ENCODE measurements at regions not wholly inside any gene's neighbourhood (a gene's known extent, or its start where the extent isn't known, plus 50 kb on each side); places are given as distances from the start of the nearest gene placed in this dataset.

DNA sequence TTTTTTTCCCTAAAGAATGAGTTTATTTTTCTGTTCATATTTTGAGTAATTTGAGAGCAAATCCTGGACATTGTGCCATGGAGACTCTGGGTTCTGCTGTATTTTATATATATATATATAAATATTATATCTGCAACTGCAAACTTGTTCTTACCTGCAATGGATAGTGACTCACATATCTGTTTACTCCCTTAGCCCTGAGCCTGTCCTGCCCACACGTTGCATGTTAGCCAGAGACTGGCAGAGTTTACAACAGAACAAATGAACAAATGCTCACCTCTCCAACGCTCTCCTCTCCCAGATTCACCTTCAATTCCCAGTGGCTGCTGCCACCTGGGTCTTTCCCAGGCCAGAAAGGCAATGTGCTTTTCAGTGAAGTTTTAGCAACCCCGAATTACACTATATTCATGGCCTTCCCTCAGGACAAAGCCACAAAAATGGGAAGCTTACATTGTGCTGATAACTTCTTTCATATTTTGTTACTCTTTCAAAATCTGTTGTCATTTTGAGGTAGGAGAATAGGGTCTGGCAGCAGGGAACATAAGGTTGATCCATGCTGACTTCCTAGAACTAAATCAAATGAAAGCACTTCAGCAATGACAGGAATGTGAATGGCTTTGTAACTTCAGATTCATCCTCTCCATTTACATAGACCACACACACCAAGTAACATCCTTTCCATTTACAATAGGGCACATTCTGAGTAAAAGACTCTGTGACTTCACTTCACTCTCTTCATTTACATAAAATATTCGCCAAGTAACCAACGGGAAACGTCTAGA lies 105.4 kb upstream of the FAM110C start:
- Histone ChIP-seq H3K27ac (replicated peaks; ENCODE audit: low read length) (peak overlapping the region; percentile 72), H3K9ac (ENCODE audit: low read depth, low read length, poor library complexity) (no peak overlapping the region), H3K27me3 (ENCODE audit: control insufficient read depth in 3 of 3, insufficient read depth in 3 of 3, low read depth in 1 of 3, low read length in 3 of 3) (no peaks in the 10 kb centered on the region), H4K8ac (ENCODE audit: low read depth, low read length) (no peak overlapping the region), H3K18ac (ENCODE audit: low read length) (peak overlapping the region; percentile 82), H2BK5ac (ENCODE audit: low read length) (no peak overlapping the region), H2BK15ac (ENCODE audit: low read length) (no peak overlapping the region), H2BK12ac (ENCODE audit: low read length) (no peak overlapping the region), H3K9me3 (replicated peaks in 1 of 2; ENCODE audit: control insufficient read depth in 2 of 2, insufficient read depth in 1 of 2, low read depth in 1 of 2, low read length in 2 of 2) (peaks cover 0 to 5% of the 10 kb centered on the region in 2 donors), H2BK120ac (ENCODE audit: low read depth, low read length) (no peak overlapping the region), H2AFZ (ENCODE audit: low read length) (peak overlapping the region; percentile 75), H3K4ac (ENCODE audit: low read length) (no peak overlapping the region), H3K79me1 (ENCODE audit: low read depth, low read length) (no peaks in the 10 kb centered on the region), H3K4me1 (ENCODE audit: control insufficient read depth in 2 of 2, insufficient read depth in 1 of 2, low read depth in 1 of 2, low read length in 2 of 2) (peaks cover 11 to 14% of the 10 kb centered on the region in 2 donors), H3K14ac (ENCODE audit: low read length) (no peak overlapping the region), H3K4me2 (ENCODE audit: insufficient read depth, low read length, poor library complexity, severe bottlenecking) (no peak overlapping the region), H2AK5ac (ENCODE audit: low read depth, low read length) (no peak overlapping the region), H3K36me3 (replicated peaks in 1 of 2; ENCODE audit: control insufficient read depth in 2 of 2, insufficient read depth in 2 of 2, low read length in 2 of 2) (no peaks in the 10 kb centered on the region), H3K23ac (ENCODE audit: low read depth, low read length, poor library complexity) (no peak overlapping the region), H4K91ac (ENCODE audit: low read depth, low read length, poor library complexity) (no peak overlapping the region), H3K4me3 (ENCODE audit: low read length in 2 of 2) (no peak overlapping the region)
- WGBS, 2 donors (ENCODE audit: extremely low coverage in 2 of 2, insufficient read length in 2 of 2, insufficient replicate concordance in 1 of 2), result no CpG with 5 or more reads among the region's 6 CpGs
- DNase-seq (ENCODE audit: low spot score), result peak; percentile 33

DNA sequence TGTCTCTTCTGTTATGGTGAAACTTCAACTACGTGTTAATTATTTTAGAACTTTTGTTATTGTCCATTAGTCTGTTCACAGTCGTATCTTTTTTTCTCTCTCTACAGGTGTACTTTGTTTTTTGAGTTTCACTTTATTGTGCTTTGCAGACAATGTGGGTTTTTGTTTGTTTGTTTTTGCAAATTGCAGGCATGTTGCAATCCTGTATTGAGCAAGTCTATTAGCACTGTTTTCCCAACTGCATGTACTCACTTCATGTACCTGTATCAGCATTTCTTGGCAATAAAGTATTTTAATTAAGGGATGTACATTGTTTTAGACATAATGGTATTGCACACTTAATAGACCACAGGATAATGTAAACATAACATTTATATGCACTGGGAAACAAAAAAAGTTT lies 99.1 kb upstream of the FAM110C start:
- H3K27me3 ChIP-seq (ENCODE audit: control insufficient read depth in 3 of 3, insufficient read depth in 3 of 3, low read depth in 1 of 3, low read length in 3 of 3), result no peaks in the 10 kb centered on the region
- no peaks in the 10 kb centered on the region for H3K36me3 ChIP-seq (replicated peaks in 1 of 2; ENCODE audit: control insufficient read depth in 2 of 2, insufficient read depth in 2 of 2, low read length in 2 of 2)
- no peak for DNase-seq (ENCODE audit: low spot score)
- H3K23ac ChIP-seq (ENCODE audit: low read depth, low read length, poor library complexity), result no peak overlapping the region
- H4K8ac ChIP-seq (ENCODE audit: low read depth, low read length), result no peak overlapping the region
- peaks cover 0 to 5% of the 10 kb centered on the region in 2 donors for H3K9me3 ChIP-seq (replicated peaks in 1 of 2; ENCODE audit: control insufficient read depth in 2 of 2, insufficient read depth in 1 of 2, low read depth in 1 of 2, low read length in 2 of 2)
- H3K79me1 ChIP-seq (ENCODE audit: low read depth, low read length), result peaks cover 2% of the 10 kb centered on the region
- no peak overlapping the region for H3K9ac ChIP-seq (ENCODE audit: low read depth, low read length, poor library complexity)
- no peak overlapping the region for H2BK12ac ChIP-seq (ENCODE audit: low read length)
- no peak overlapping the region for H3K14ac ChIP-seq (ENCODE audit: low read length)
- H4K91ac ChIP-seq (ENCODE audit: low read depth, low read length, poor library complexity), result no peak overlapping the region
- H2AFZ ChIP-seq (ENCODE audit: low read length), result no peak overlapping the region
- H2BK15ac ChIP-seq (ENCODE audit: low read length), result no peak overlapping the region
- no peak overlapping the region for H3K18ac ChIP-seq (ENCODE audit: low read length)
- no peak overlapping the region for H3K4me2 ChIP-seq (ENCODE audit: insufficient read depth, low read length, poor library complexity, severe bottlenecking)
- no peak overlapping the region for H2BK5ac ChIP-seq (ENCODE audit: low read length)
- H2AK5ac ChIP-seq (ENCODE audit: low read depth, low read length), result no peak overlapping the region
- H3K27ac ChIP-seq (replicated peaks; ENCODE audit: low read length), result no peak overlapping the region
- H3K4ac ChIP-seq (ENCODE audit: low read length), result no peak overlapping the region
- H2BK120ac ChIP-seq (ENCODE audit: low read depth, low read length), result no peak overlapping the region
- WGBS, 2 donors (ENCODE audit: extremely low coverage in 2 of 2, insufficient read length in 2 of 2, insufficient replicate concordance in 1 of 2), result no CpG with 5 or more reads among the region's 2 CpGs
- H3K4me1 ChIP-seq (ENCODE audit: control insufficient read depth in 2 of 2, insufficient read depth in 1 of 2, low read depth in 1 of 2, low read length in 2 of 2), result peaks cover 5 to 6% of the 10 kb centered on the region in 2 donors
- H3K4me3 ChIP-seq (ENCODE audit: low read length in 2 of 2), result no peak overlapping the region

DNA sequence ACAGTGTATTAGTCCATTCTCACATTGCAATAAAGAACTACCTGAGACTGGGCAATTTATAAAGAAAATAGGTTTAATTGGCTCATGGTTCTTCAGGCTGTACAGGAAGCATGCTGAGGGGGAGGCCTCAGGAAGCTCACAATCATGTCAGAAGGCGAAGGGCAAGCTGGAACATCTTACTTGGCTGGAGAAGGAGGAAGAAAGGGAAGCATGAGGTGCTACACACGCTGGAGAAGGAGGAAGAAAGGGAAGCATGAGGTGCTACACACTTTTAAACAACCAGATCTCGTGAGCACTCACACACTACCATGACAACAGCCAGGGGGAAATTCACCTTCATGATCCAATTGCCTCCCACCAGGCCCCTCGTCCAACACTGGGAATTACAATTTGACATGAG lies 95.3 kb upstream of the FAM110C start:
- no peak for DNase-seq (ENCODE audit: low spot score)
- peaks cover 4 to 5% of the 10 kb centered on the region in 2 donors for H3K4me1 ChIP-seq (ENCODE audit: control insufficient read depth in 2 of 2, insufficient read depth in 1 of 2, low read depth in 1 of 2, low read length in 2 of 2)
- no peak overlapping the region for H4K8ac ChIP-seq (ENCODE audit: low read depth, low read length)
- H2AFZ ChIP-seq (ENCODE audit: low read length), result no peak overlapping the region
- H2AK5ac ChIP-seq (ENCODE audit: low read depth, low read length), result no peak overlapping the region
- WGBS, 2 donors (ENCODE audit: extremely low coverage in 2 of 2, insufficient read length in 2 of 2, insufficient replicate concordance in 1 of 2), result no CpG with 5 or more reads among the region's 4 CpGs
- H3K9me3 ChIP-seq (replicated peaks in 1 of 2; ENCODE audit: control insufficient read depth in 2 of 2, insufficient read depth in 1 of 2, low read depth in 1 of 2, low read length in 2 of 2), result no peaks in the 10 kb centered on the region
- H2BK15ac ChIP-seq (ENCODE audit: low read length), result no peak overlapping the region
- H3K4me3 ChIP-seq (ENCODE audit: low read length in 2 of 2), result no peak overlapping the region
- no peak overlapping the region for H2BK12ac ChIP-seq (ENCODE audit: low read length)
- no peaks in the 10 kb centered on the region for H3K27me3 ChIP-seq (ENCODE audit: control insufficient read depth in 3 of 3, insufficient read depth in 3 of 3, low read depth in 1 of 3, low read length in 3 of 3)
- H3K9ac ChIP-seq (ENCODE audit: low read depth, low read length, poor library complexity), result no peak overlapping the region
- H4K91ac ChIP-seq (ENCODE audit: low read depth, low read length, poor library complexity), result no peak overlapping the region
- no peak overlapping the region for H2BK5ac ChIP-seq (ENCODE audit: low read length)
- H3K4ac ChIP-seq (ENCODE audit: low read length), result no peak overlapping the region
- H2BK120ac ChIP-seq (ENCODE audit: low read depth, low read length), result no peak overlapping the region
- H3K23ac ChIP-seq (ENCODE audit: low read depth, low read length, poor library complexity), result no peak overlapping the region
- H3K14ac ChIP-seq (ENCODE audit: low read length), result no peak overlapping the region
- no peaks in the 10 kb centered on the region for H3K36me3 ChIP-seq (replicated peaks in 1 of 2; ENCODE audit: control insufficient read depth in 2 of 2, insufficient read depth in 2 of 2, low read length in 2 of 2)
- H3K18ac ChIP-seq (ENCODE audit: low read length), result no peak overlapping the region
- H3K27ac ChIP-seq (replicated peaks; ENCODE audit: low read length), result no peak overlapping the region
- peaks cover 2% of the 10 kb centered on the region for H3K79me1 ChIP-seq (ENCODE audit: low read depth, low read length)
- H3K4me2 ChIP-seq (ENCODE audit: insufficient read depth, low read length, poor library complexity, severe bottlenecking), result no peak overlapping the region

DNA sequence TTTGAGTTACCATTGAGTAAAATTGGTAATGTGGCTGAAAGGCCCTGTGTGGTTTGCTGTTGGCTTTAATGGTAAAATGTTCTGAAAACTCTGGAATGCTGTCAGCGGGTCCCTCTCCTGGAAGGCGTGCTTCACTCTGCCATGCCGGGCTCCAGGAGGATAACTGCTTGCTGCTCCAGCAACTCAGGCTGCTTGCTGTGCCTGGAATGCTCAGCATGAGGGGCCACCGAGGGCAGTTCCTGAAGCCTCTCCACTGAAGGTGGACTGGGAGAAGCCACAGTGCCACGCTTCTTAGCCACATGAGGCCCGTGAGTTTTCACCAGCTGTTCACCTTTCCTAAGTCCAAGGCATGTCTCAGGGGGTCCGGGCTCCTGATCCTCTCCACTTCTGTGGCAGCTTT lies 90.4 kb upstream of the FAM110C start:
- no peaks in the 10 kb centered on the region for H3K36me3 ChIP-seq (replicated peaks in 1 of 2; ENCODE audit: control insufficient read depth in 2 of 2, insufficient read depth in 2 of 2, low read length in 2 of 2)
- no peak overlapping the region for H4K91ac ChIP-seq (ENCODE audit: low read depth, low read length, poor library complexity)
- no peak overlapping the region for H3K18ac ChIP-seq (ENCODE audit: low read length)
- no peak overlapping the region for H2AK5ac ChIP-seq (ENCODE audit: low read depth, low read length)
- H2BK120ac ChIP-seq (ENCODE audit: low read depth, low read length), result no peak overlapping the region
- WGBS, 2 donors (ENCODE audit: extremely low coverage in 2 of 2, insufficient read length in 2 of 2, insufficient replicate concordance in 1 of 2), result no CpG with 5 or more reads among the region's 7 CpGs
- H3K9me3 ChIP-seq (replicated peaks in 1 of 2; ENCODE audit: control insufficient read depth in 2 of 2, insufficient read depth in 1 of 2, low read depth in 1 of 2, low read length in 2 of 2), result peaks cover 0 to 3% of the 10 kb centered on the region in 2 donors
- no peak overlapping the region for H2BK12ac ChIP-seq (ENCODE audit: low read length)
- no peak overlapping the region for H3K4me3 ChIP-seq (ENCODE audit: low read length in 2 of 2)
- H3K23ac ChIP-seq (ENCODE audit: low read depth, low read length, poor library complexity), result no peak overlapping the region
- no peaks in the 10 kb centered on the region for H3K79me1 ChIP-seq (ENCODE audit: low read depth, low read length)
- H2AFZ ChIP-seq (ENCODE audit: low read length), result no peak overlapping the region
- H3K4me2 ChIP-seq (ENCODE audit: insufficient read depth, low read length, poor library complexity, severe bottlenecking), result no peak overlapping the region
- H3K4ac ChIP-seq (ENCODE audit: low read length), result no peak overlapping the region
- no peak overlapping the region for H4K8ac ChIP-seq (ENCODE audit: low read depth, low read length)
- no peak overlapping the region for H2BK15ac ChIP-seq (ENCODE audit: low read length)
- no peak overlapping the region for H3K27ac ChIP-seq (replicated peaks; ENCODE audit: low read length)
- H3K27me3 ChIP-seq (ENCODE audit: control insufficient read depth in 3 of 3, insufficient read depth in 3 of 3, low read depth in 1 of 3, low read length in 3 of 3), result no peaks in the 10 kb centered on the region
- DNase-seq (ENCODE audit: low spot score), result no peak
- H3K14ac ChIP-seq (ENCODE audit: low read length), result no peak overlapping the region
- H3K4me1 ChIP-seq (ENCODE audit: control insufficient read depth in 2 of 2, insufficient read depth in 1 of 2, low read depth in 1 of 2, low read length in 2 of 2), result no peaks in the 10 kb centered on the region
- H3K9ac ChIP-seq (ENCODE audit: low read depth, low read length, poor library complexity), result no peak overlapping the region
- H2BK5ac ChIP-seq (ENCODE audit: low read length), result no peak overlapping the region

All from neuronal stem cell (in vitro differentiated cells).